Activated effector memory CD4-positive, alpha-beta T cell treated with Interleukin-2 at 50 U/mL for 16 hours (primary cell): ENCODE measurements at regions not wholly inside any gene's neighbourhood (a gene's known extent, or its start where the extent isn't known, plus 50 kb on each side); places are given as distances from the start of the nearest gene placed in this dataset.

Experiments
- DNase-seq: peaks from one replicate; pipeline ENCODE4 v3.0.0-alpha.2; 2020

- DNase-seq, result no peak
Measured at GRCh38 chr12:98067795-98068194, 447.6 kb upstream of the TMPO start.

GRCh38 chr12:98073610-98074009 lies 441.8 kb upstream of the TMPO start:
- no peak for DNase-seq

GRCh38 chr12:98074286-98074685 lies 441.1 kb upstream of the TMPO start:
- DNase-seq, result no peak

- no peak for DNase-seq
Measured at GRCh38 chr12:98084391-98084790, 431.0 kb upstream of the TMPO start.

- no peak for DNase-seq
Measured at GRCh38 chr12:98085046-98085755, 430.2 kb upstream of the TMPO start.

GRCh38 chr12:98090731-98091130 lies 424.7 kb upstream of the TMPO start:
- DNase-seq, result no peak

- DNase-seq, result no peak
Measured at GRCh38 chr12:98096436-98096835, 419.0 kb upstream of the TMPO start.

GRCh38 chr12:98106031-98106683 lies 409.2 kb upstream of the TMPO start:
- no peak for DNase-seq

- no peak for DNase-seq
Measured at GRCh38 chr12:98109266-98109665, 406.1 kb upstream of the TMPO start.

GRCh38 chr12:98110536-98110935 lies 404.9 kb upstream of the TMPO start:
- DNase-seq, result no peak

GRCh38 chr12:98113548-98113947 lies 401.8 kb upstream of the TMPO start:
- DNase-seq, result no peak

- DNase-seq, result no peak
Measured at GRCh38 chr12:98121963-98122362, 393.4 kb upstream of the TMPO start.

GRCh38 chr12:98123021-98123461 lies 392.3 kb upstream of the TMPO start:
- no peak for DNase-seq

- no peak for DNase-seq
Measured at GRCh38 chr12:98126637-98127335, 388.6 kb upstream of the TMPO start.

GRCh38 chr12:98127336-98127679 lies 388.1 kb upstream of the TMPO start:
- no peak for DNase-seq

- no peak for DNase-seq
Measured at GRCh38 chr12:98127854-98128253, 387.5 kb upstream of the TMPO start.

- DNase-seq, result no peak
Measured at GRCh38 chr12:98136544-98136943, 378.8 kb upstream of the TMPO start.

- no peak for DNase-seq
Measured at GRCh38 chr12:98137278-98137677, 378.1 kb upstream of the TMPO start.

GRCh38 chr12:98144953-98145352 lies 370.4 kb upstream of the TMPO start:
- DNase-seq, result no peak

- DNase-seq, result no peak
Measured at GRCh38 chr12:98146043-98146442, 369.3 kb upstream of the TMPO start.

GRCh38 chr12:98146487-98146886 lies 368.9 kb upstream of the TMPO start:
- DNase-seq, result no peak

- no peak for DNase-seq
Measured at GRCh38 chr12:98149270-98149669, 366.1 kb upstream of the TMPO start.

GRCh38 chr12:98149691-98150210 lies 365.6 kb upstream of the TMPO start:
- no peak for DNase-seq

GRCh38 chr12:98151105-98151590 lies 364.2 kb upstream of the TMPO start:
- no peak for DNase-seq
